Dedifferentiated amniotic fluid mesenchymal stem cell (primary cell): ENCODE measurements at regions not wholly inside any gene's neighbourhood (a gene's known extent, or its start where the extent isn't known, plus 50 kb on each side); places are given as distances from the start of the nearest gene placed in this dataset.

Experiments
- DNase-seq: peaks from one replicate; pipeline ENCODE4 v3.0.0-alpha.2; 2016; ENCODE audit errors: extremely low spot score

GRCh38 chr6:26197933-26198721, 110.9 kb downstream of the HFE start:
- no peak for DNase-seq

GRCh38 chr6:26198722-26199056, 111.5 kb downstream of the HFE start:
- peak; percentile 26 for DNase-seq

- peak; percentile 96 for DNase-seq
Measured at GRCh38 chr6:26199057-26199772, 112.0 kb downstream of the HFE start.

GRCh38 chr6:26199773-26200764, 112.8 kb downstream of the HFE start:
- DNase-seq = peak; percentile 29

- no peak for DNase-seq
Measured at GRCh38 chr6:26200918-26201721, 113.9 kb downstream of the HFE start.

GRCh38 chr6:26202201-26202611, 115.0 kb downstream of the HFE start:
- no peak for DNase-seq

GRCh38 chr6:26202811-26203583, 115.8 kb downstream of the HFE start:
- no peak for DNase-seq

- peak; percentile 99 for DNase-seq
Measured at GRCh38 chr6:26204332-26205160, 117.3 kb downstream of the HFE start.

GRCh38 chr6:26205161-26205624, 118.0 kb downstream of the HFE start:
- DNase-seq = peak; percentile 92

- DNase-seq = peak; percentile 71
Measured at GRCh38 chr6:26205625-26206574, 118.7 kb downstream of the HFE start.

GRCh38 chr6:26206868-26207801, 119.9 kb downstream of the HFE start:
- DNase-seq = no peak

- no peak for DNase-seq
Measured at GRCh38 chr6:26211963-26212362, 124.7 kb downstream of the HFE start.

- DNase-seq = no peak
Measured at GRCh38 chr6:26213334-26214075, 126.3 kb downstream of the HFE start.

GRCh38 chr6:26214803-26215584, 127.8 kb downstream of the HFE start:
- DNase-seq = no peak

GRCh38 chr6:26215585-26216358, 128.5 kb downstream of the HFE start:
- no peak for DNase-seq
